OCI-LY1 (cell line): ENCODE measurements at regions not wholly inside any gene's neighbourhood (a gene's known extent, or its start where the extent isn't known, plus 50 kb on each side); places are given as distances from the start of the nearest gene placed in this dataset.
A peak's percentile ranks its signal among the peaks of the same experiment; 100 is the strongest.

ENCODE experiments used
- H2AFZ ChIP-seq: fragments of 200-600 bp; sonication (generic), shearing (Covaris generic); 2 replicates; pipeline ENCODE4 v1.6.0; 2014; ENCODE audit warnings: antibody characterized with exemption, mild to moderate bottlenecking, low read length
- H3F3A ChIP-seq: fragments of 200-600 bp; sonication (generic), shearing (Covaris generic); 2 replicates; pipeline ENCODE4 v1.6.0; 2014; ENCODE audit warnings: mild to moderate bottlenecking, antibody characterized with exemption, low read length, moderate library complexity; ENCODE audit not compliant: insufficient read depth
- H3K27ac ChIP-seq: fragments of 200-600 bp; sonication (generic); 2 replicates; pipeline ENCODE4 v1.5.1; 2014; ENCODE audit warnings: low read length, mixed run types, mild to moderate bottlenecking, low read depth; ENCODE audit not compliant: poor library complexity, severe bottlenecking
- H3K27me3 ChIP-seq: fragments of 200-600 bp; sonication (generic); 2 replicates; pipeline ENCODE4 v1.6.0; 2014; ENCODE audit warnings: antibody characterized with exemption, mild to moderate bottlenecking, low read length, moderate library complexity; ENCODE audit not compliant: insufficient read depth
- H3K36me3 ChIP-seq: fragments of 200-600 bp; sonication (generic); 2 replicates; pipeline ENCODE4 v1.6.1; 2014; ENCODE audit warnings: mild to moderate bottlenecking, antibody characterized with exemption, low read length, moderate library complexity, mixed read lengths; ENCODE audit not compliant: insufficient read depth
- H3K4me1 ChIP-seq: fragments of 200-600 bp; sonication (generic); 2 replicates; pipeline ENCODE4 v1.5.1; 2014; ENCODE audit warnings: mild to moderate bottlenecking, low read length, moderate library complexity; ENCODE audit not compliant: insufficient read depth, severe bottlenecking
- H3K4me2 ChIP-seq: fragments of 200-600 bp; sonication (generic), shearing (Covaris generic); 2 replicates; pipeline ENCODE4 v1.6.1; 2014; ENCODE audit warnings: low read length
- H3K4me3 ChIP-seq: fragments of 200-600 bp; sonication (generic); 2 replicates; pipeline ENCODE4 v1.5.1; 2014; ENCODE audit warnings: low read length, low read depth, mild to moderate bottlenecking, mixed read lengths; ENCODE audit not compliant: poor library complexity, severe bottlenecking
- H3K79me2 ChIP-seq: fragments of 200-600 bp; shearing (Covaris generic); 2 replicates; pipeline ENCODE4 v1.6.1; 2016; ENCODE audit warnings: mixed run types, low read length, mixed read lengths; ENCODE audit not compliant: insufficient read depth
- H3K9ac ChIP-seq: fragments of 200-600 bp; sonication (generic), shearing (Covaris generic); 2 replicates; pipeline ENCODE4 v1.6.1; 2014; ENCODE audit warnings: mild to moderate bottlenecking, low read length, mixed read lengths
- H3K9me2 ChIP-seq: fragments of 200-600 bp; sonication (generic), shearing (Covaris generic); 2 replicates; pipeline ENCODE4 v1.6.1; 2014; ENCODE audit warnings: low read depth, mild to moderate bottlenecking, low read length, mixed read lengths
- H3K9me3 ChIP-seq: fragments of 200-600 bp; shearing (Covaris generic); 2 replicates; pipeline ENCODE4 v1.6.1; 2014; ENCODE audit warnings: low read length, mixed read lengths
- H4K20me1 ChIP-seq: fragments of 200-600 bp; sonication (generic), shearing (Covaris generic); 2 replicates; pipeline ENCODE4 v1.6.0; 2016; ENCODE audit warnings: mild to moderate bottlenecking, low read length; ENCODE audit not compliant: insufficient read depth
- EZH2 ChIP-seq: fragments of 200-600 bp; sonication (generic), shearing (Covaris generic); IDR thresholded peaks from 2 replicates; pipeline ENCODE4 v1.8.0; 2017; ENCODE audit warnings: borderline replicate concordance, mixed run types, mild to moderate bottlenecking, antibody characterized with exemption, low read length, moderate library complexity, mixed read lengths
- TF ChIP-seq, protein P1 (sequence below): fragments of 200-600 bp; sonication (generic), shearing (Covaris generic); IDR thresholded peaks from 2 replicates; pipeline ENCODE4 v1.5.1; 2017; ENCODE audit warnings: mild to moderate bottlenecking, antibody characterized with exemption, low read length, moderate library complexity, mixed read lengths

GRCh38 chr12:23204933-23205778 lies 580.2 kb downstream of the ETNK1 start:
- H3K9me3 ChIP-seq: no peaks in the 10 kb centered on the region
- no peak overlapping the region for H3K4me2 ChIP-seq
- H3K79me2 ChIP-seq: no peaks in the 10 kb centered on the region
- H2AFZ ChIP-seq: no peak overlapping the region
- H3K9me2 ChIP-seq: no peaks in the 10 kb centered on the region
- H4K20me1 ChIP-seq: no peaks in the 10 kb centered on the region
- H3F3A ChIP-seq: no peaks in the 10 kb centered on the region
- no peak overlapping the region for H3K4me3 ChIP-seq
- no peaks in the 10 kb centered on the region for H3K36me3 ChIP-seq
- no peak for TF ChIP-seq EZH2
- TF ChIP-seq, protein P1, sequence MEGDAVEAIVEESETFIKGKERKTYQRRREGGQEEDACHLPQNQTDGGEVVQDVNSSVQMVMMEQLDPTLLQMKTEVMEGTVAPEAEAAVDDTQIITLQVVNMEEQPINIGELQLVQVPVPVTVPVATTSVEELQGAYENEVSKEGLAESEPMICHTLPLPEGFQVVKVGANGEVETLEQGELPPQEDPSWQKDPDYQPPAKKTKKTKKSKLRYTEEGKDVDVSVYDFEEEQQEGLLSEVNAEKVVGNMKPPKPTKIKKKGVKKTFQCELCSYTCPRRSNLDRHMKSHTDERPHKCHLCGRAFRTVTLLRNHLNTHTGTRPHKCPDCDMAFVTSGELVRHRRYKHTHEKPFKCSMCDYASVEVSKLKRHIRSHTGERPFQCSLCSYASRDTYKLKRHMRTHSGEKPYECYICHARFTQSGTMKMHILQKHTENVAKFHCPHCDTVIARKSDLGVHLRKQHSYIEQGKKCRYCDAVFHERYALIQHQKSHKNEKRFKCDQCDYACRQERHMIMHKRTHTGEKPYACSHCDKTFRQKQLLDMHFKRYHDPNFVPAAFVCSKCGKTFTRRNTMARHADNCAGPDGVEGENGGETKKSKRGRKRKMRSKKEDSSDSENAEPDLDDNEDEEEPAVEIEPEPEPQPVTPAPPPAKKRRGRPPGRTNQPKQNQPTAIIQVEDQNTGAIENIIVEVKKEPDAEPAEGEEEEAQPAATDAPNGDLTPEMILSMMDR: peak; percentile 81
- no peaks in the 10 kb centered on the region for H3K27me3 ChIP-seq
- no peak overlapping the region for H3K9ac ChIP-seq
- H3K4me1 ChIP-seq: no peaks in the 10 kb centered on the region
- no peak overlapping the region for H3K27ac ChIP-seq

DNA sequence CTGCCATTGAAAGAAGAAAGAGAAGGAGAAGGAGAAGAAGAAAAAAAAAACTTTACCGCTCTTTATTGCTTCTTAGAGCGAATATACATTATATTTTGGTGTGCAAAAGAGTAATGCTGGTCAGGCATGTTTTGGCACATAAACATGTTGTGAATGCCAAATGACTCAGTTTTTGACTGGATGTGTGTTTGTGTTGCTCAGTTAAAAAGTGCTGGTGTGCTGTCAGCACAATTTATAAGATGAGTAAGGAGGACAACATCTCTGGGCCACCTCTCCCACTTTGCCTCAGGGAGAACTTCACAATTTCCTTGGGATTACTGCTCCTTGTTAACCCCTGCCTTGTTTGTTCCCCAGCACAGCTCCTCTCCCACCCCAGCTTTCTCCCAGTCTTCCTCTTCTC lies 584.8 kb downstream of the ETNK1 start:
- no peak overlapping the region for H3K27ac ChIP-seq
- no peaks in the 10 kb centered on the region for H4K20me1 ChIP-seq
- H3K9ac ChIP-seq: no peak overlapping the region
- H3K27me3 ChIP-seq: no peaks in the 10 kb centered on the region
- H3K4me3 ChIP-seq: no peak overlapping the region
- no peaks in the 10 kb centered on the region for H3K9me2 ChIP-seq
- TF ChIP-seq, protein P1: no peak
- TF ChIP-seq EZH2: no peak
- no peaks in the 10 kb centered on the region for H3F3A ChIP-seq
- no peaks in the 10 kb centered on the region for H3K79me2 ChIP-seq
- no peaks in the 10 kb centered on the region for H3K4me1 ChIP-seq
- H2AFZ ChIP-seq: no peak overlapping the region
- no peaks in the 10 kb centered on the region for H3K9me3 ChIP-seq
- H3K36me3 ChIP-seq: no peaks in the 10 kb centered on the region
- H3K4me2 ChIP-seq: no peak overlapping the region

DNA sequence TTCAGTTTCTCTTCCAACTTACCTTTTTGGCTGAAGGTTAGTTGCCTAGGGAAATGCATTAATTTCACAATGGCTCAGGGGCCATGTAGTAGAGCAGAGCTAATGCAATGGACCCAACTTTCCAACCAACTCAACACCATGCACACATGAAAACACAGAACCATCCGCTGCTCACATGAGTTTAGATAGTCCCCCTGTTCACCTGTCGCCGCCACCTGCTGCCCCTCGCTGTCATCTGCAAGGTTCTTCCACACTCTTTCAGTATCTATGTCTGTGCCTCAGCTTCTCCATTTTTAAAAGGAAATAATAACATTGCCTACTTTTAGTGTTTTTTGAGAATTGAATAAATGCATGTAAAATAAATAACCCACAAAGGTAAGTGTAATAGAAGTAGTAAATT lies 585.6 kb downstream of the ETNK1 start:
- Histone ChIP-seq H3K36me3 (no peaks in the 10 kb centered on the region), H3K27me3 (no peaks in the 10 kb centered on the region), H4K20me1 (no peaks in the 10 kb centered on the region), H2AFZ (no peak overlapping the region), H3K4me3 (no peak overlapping the region), H3K9me2 (no peaks in the 10 kb centered on the region), H3K9me3 (no peaks in the 10 kb centered on the region), H3K4me2 (no peak overlapping the region), H3K27ac (no peak overlapping the region), H3K4me1 (no peaks in the 10 kb centered on the region), H3K9ac (no peak overlapping the region), H3K79me2 (no peaks in the 10 kb centered on the region), H3F3A (no peaks in the 10 kb centered on the region)
- TF ChIP-seq EZH2: no peak
- TF ChIP-seq, protein P1: no peak
